HG02610 (cell line): ENCODE measurements at regions not wholly inside any gene's neighbourhood (a gene's known extent, or its start where the extent isn't known, plus 50 kb on each side); places are given as distances from the start of the nearest gene placed in this dataset.
"Not testable (repeated sequence)": the region's sequence is repeated elsewhere in the genome, so short reads cannot be mapped to it uniquely, and the experiment has no call there.

ENCODE experiments used
- ATAC-seq: cut with Tn5 transposase; IDR thresholded peaks from one replicate; pipeline ENCODE4 v1.9.1; 2021; ENCODE audit warnings: mild to moderate bottlenecking, moderate library complexity; ENCODE audit not compliant: unreplicated experiment

GRCh38 chr2:49343638-49344037 lies 189.3 kb upstream of the FSHR start:
- no peak for ATAC-seq

- ATAC-seq = no peak
Observed at GRCh38 chr2:49342156-49342555, 187.8 kb upstream of the FSHR start.

- no peak for ATAC-seq
Observed at GRCh38 chr2:49335546-49335945, 181.2 kb upstream of the FSHR start.

GRCh38 chr2:49332415-49332814 lies 178.1 kb upstream of the FSHR start:
- ATAC-seq = no peak

GRCh38 chr2:49318531-49318930 lies 164.2 kb upstream of the FSHR start:
- no peak for ATAC-seq

- no peak for ATAC-seq
Observed at GRCh38 chr2:49309461-49309860, 155.1 kb upstream of the FSHR start.

GRCh38 chr2:49306925-49307324 lies 152.6 kb upstream of the FSHR start:
- no peak for ATAC-seq

GRCh38 chr2:49298693-49299092 lies 144.4 kb upstream of the FSHR start:
- not testable (repeated sequence) for ATAC-seq

- no peak for ATAC-seq
Observed at GRCh38 chr2:49298230-49298629, 143.9 kb upstream of the FSHR start.

- no peak for ATAC-seq
Observed at GRCh38 chr2:49296107-49296867, 142.0 kb upstream of the FSHR start.

- ATAC-seq = no peak
Observed at GRCh38 chr2:49294225-49294624, 139.9 kb upstream of the FSHR start.

- no peak for ATAC-seq
Observed at GRCh38 chr2:49291619-49292018, 137.3 kb upstream of the FSHR start.

- ATAC-seq = no peak
Observed at GRCh38 chr2:49289711-49290110, 135.4 kb upstream of the FSHR start.

- ATAC-seq = no peak
Observed at GRCh38 chr2:49288902-49289700, 134.8 kb upstream of the FSHR start.

GRCh38 chr2:49288113-49288705 lies 133.9 kb upstream of the FSHR start:
- ATAC-seq = no peak

- ATAC-seq = no peak
Observed at GRCh38 chr2:49286726-49287125, 132.4 kb upstream of the FSHR start.

- ATAC-seq = no peak
Observed at GRCh38 chr2:49286045-49286444, 131.7 kb upstream of the FSHR start.

- no peak for ATAC-seq
Observed at GRCh38 chr2:49278561-49278960, 124.2 kb upstream of the FSHR start.

- ATAC-seq = no peak
Observed at GRCh38 chr2:49278141-49278540, 123.8 kb upstream of the FSHR start.

- no peak for ATAC-seq
Observed at GRCh38 chr2:49271060-49271606, 116.8 kb upstream of the FSHR start.

- ATAC-seq = no peak
Observed at GRCh38 chr2:49270091-49270490, 115.8 kb upstream of the FSHR start.

- no peak for ATAC-seq
Observed at GRCh38 chr2:49265471-49265870, 111.2 kb upstream of the FSHR start.
